HepG2 (cell line): ENCODE measurements at regions not wholly inside any gene's neighbourhood (a gene's known extent, or its start where the extent isn't known, plus 50 kb on each side); places are given as distances from the start of the nearest gene placed in this dataset.

Experiments
- ATAC-seq: fragments of 200-7000 bp; cut with Tn5 transposase; 3 replicates; pipeline ENCODE4 v1.9.1; 2020; ENCODE audit warnings: mild to moderate bottlenecking, moderate library complexity
- BruUV-seq: library from RNA; stranded (reverse); fragments of 400-500 nt; replicated peaks from 2 replicates; lab custom pipeline; 2021; lab: Mats Ljungman, UMichigan
- CTCF ChIA-PET: fragments of 300-600 bp; formaldehyde crosslinking; extraction: SDS; loops from one replicate; lab custom pipeline; 2021; ENCODE audit warnings: low total read pairs, inconsistent platforms, low intra/inter-chr PET ratio; lab: Yijun Ruan, JAX
- POLR2A ChIA-PET: fragments of 350-600 bp; sonication (Branson Sonifier 250); formaldehyde crosslinking; loops from one replicate; lab custom pipeline; 2020; ENCODE audit warnings: antibody characterized with exemption, inconsistent platforms; lab: Yijun Ruan, JAX
- DNase-seq: peaks from one replicate; pipeline ENCODE4 v3.0.0-alpha.2; 2015; ENCODE audit warnings: low spot score
- FAIRE-seq: peaks from 3 replicates; lab custom pipeline; 2011; peaks lifted over from hg19 to GRCh38; lab: Jason Lieb, UNC
- H2AFZ ChIP-seq: one replicate; pipeline ENCODE4 v1.6.1; 2011; ENCODE audit warnings: low read length, inconsistent platforms
- H3K27ac ChIP-seq: fragments of 300-600 bp; 3 replicates; pipeline ENCODE4 v1.8.0; 2011; ENCODE audit warnings: mixed run types, mild to moderate bottlenecking, mixed read lengths, low read length, inconsistent platforms; ENCODE audit not compliant: insufficient read depth; ENCODE audit errors: extremely low read length
- H3K27me3 ChIP-seq, 2 experiments: fragments of 200-600 bp in 1 of 2; 2 replicates in 1 of 2; 3 replicates in 1 of 2; pipeline versions ENCODE4 v1.6.0 to v1.8.0; 2011; ENCODE audit warnings: low read length in 2 of 2, mild to moderate bottlenecking in 2 of 2, moderate library complexity in 2 of 2, inconsistent platforms in 1 of 2; ENCODE audit not compliant: insufficient read depth in 2 of 2, control insufficient read depth in 1 of 2
- H3K36me3 ChIP-seq, 2 experiments: fragments of 200-600 bp in 1 of 2; replicated peaks in 1 of 2; 2 replicates in 1 of 2; 3 replicates in 1 of 2; pipeline versions ENCODE4 v1.5.1 to v1.8.0; 2011; ENCODE audit warnings: low read length in 2 of 2, inconsistent platforms in 1 of 2; ENCODE audit not compliant: insufficient read depth in 2 of 2, control insufficient read depth in 1 of 2
- H3K4me1 ChIP-seq: 2 replicates; pipeline ENCODE4 v1.5.1; 2012; ENCODE audit warnings: low read length, inconsistent platforms; ENCODE audit not compliant: insufficient read depth
- H3K4me2 ChIP-seq: 2 replicates; pipeline ENCODE4 v1.6.0; 2011; ENCODE audit warnings: low read depth, low read length, inconsistent platforms
- H3K4me3 ChIP-seq, 3 experiments: fragments of 200-600 bp in 1 of 3; sonication (generic), shearing (Covaris generic) in 1 of 3; replicated peaks in 1 of 3; 2 replicates each; pipeline ENCODE4 v1.5.1; 2011 to 2016; ENCODE audit warnings: low read length in 3 of 3, inconsistent platforms in 2 of 3, low read depth in 2 of 3, mild to moderate bottlenecking in 2 of 3, control low read depth in 1 of 3, mixed read lengths in 1 of 3; ENCODE audit not compliant: insufficient read depth in 1 of 3
- H3K79me2 ChIP-seq: one replicate; pipeline ENCODE4 v1.6.1; 2011; ENCODE audit warnings: low read length, inconsistent platforms; ENCODE audit not compliant: insufficient read depth
- H3K9ac ChIP-seq: 2 replicates; pipeline ENCODE4 v1.6.0; 2011; ENCODE audit warnings: mild to moderate bottlenecking, low read depth, low read length, inconsistent platforms; ENCODE audit not compliant: insufficient read depth
- H3K9me3 ChIP-seq: 2 replicates; pipeline ENCODE4 v1.5.1; 2012; ENCODE audit warnings: mild to moderate bottlenecking, low read length
- H4K20me1 ChIP-seq: 2 replicates; pipeline ENCODE4 v1.6.0; 2011; ENCODE audit warnings: inconsistent platforms, mild to moderate bottlenecking, low read length, moderate library complexity; ENCODE audit not compliant: insufficient read depth
- ELF1 ChIP-seq: sonication (generic); formaldehyde crosslinking; IDR thresholded peaks from 2 replicates; pipeline ENCODE4 v1.4.0; 2020; ENCODE audit warnings: missing genetic modification reagents
- FOXK1 ChIP-seq: sonication (generic); formaldehyde crosslinking; IDR thresholded peaks from 2 replicates; pipeline ENCODE4 v1.4.0; 2020; ENCODE audit warnings: low read depth, missing genetic modification reagents, borderline replicate concordance
- MBD4 ChIP-seq: IDR thresholded peaks from 2 replicates; pipeline ENCODE4 v1.6.1; 2012; ENCODE audit warnings: low read length, inconsistent platforms, borderline replicate concordance
- NFE2L2 ChIP-seq: fragments of 150-350 bp; IDR thresholded peaks from 2 replicates; pipeline ENCODE4 v1.6.1; 2014; ENCODE audit warnings: low read length
- PHF21A ChIP-seq: sonication (generic); formaldehyde crosslinking; IDR thresholded peaks from 2 replicates; pipeline ENCODE4 v1.5.0; 2020; ENCODE audit warnings: mild to moderate bottlenecking, missing genetic modification reagents
- TBP ChIP-seq: sonication (generic); formaldehyde crosslinking; IDR thresholded peaks from 2 replicates; pipeline ENCODE4 v1.5.0; 2020; ENCODE audit warnings: missing genetic modification reagents
- ZNF234 ChIP-seq: sonication (generic); formaldehyde crosslinking; conservative IDR thresholded peaks from 2 replicates; pipeline ENCODE4 v1.5.1; 2020; ENCODE audit warnings: mild to moderate bottlenecking, missing genetic modification reagents
- ZNF552 ChIP-seq: sonication (generic); formaldehyde crosslinking; IDR thresholded peaks from 2 replicates; pipeline ENCODE4 v1.9.0; 2022; ENCODE audit warnings: missing genetic modification reagents, mild to moderate bottlenecking, borderline replicate concordance
- WGBS: methylation state at CpG from one replicate; pipeline ENCODE4 v1.1.6; 2017; ENCODE audit warnings: low lambda C conversion rate; 5-methylcytosine and 5-hydroxymethylcytosine counted together
- in situ Hi-C: cut with HindIII; loops from 2 replicates; pipeline ENCODE4 v1.10.0; 2017; ENCODE audit warnings: low pct_unique_long_range_greater_than_20kb; ENCODE audit not compliant: extremely low pct_ligation_motif_present
- intact Hi-C: fragments of 100-400 bp; cut with micrococcal nuclease; formaldehyde crosslinking; loops from one replicate; pipeline ENCODE4 v1.10.0; 2022; ENCODE audit not compliant: unreplicated experiment
- TF ChIP-seq, protein P1 (sequence below): IDR thresholded peaks from 2 replicates; pipeline ENCODE4 v1.6.1; 2016; ENCODE audit warnings: mild to moderate bottlenecking

DNA sequence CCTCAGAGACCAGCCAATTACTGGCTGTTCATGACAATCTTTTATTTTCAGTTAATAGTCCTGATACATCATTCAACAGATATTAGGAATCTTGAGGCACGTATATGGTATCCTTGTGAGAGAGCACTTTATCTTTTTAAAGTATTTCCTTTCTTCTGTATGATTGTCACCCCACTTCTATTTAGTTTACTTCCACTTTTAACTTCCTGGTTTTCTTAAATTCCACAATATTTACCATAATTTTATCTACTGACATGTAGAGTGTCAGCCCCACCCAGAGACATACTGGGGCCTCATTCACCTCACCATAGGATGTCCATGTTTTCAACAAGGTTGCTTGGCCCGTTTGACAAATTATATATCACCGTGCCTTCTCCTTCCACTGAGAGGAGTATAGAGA is 182.9 kb upstream of the ID2 start:
- H3K9me3 ChIP-seq, result no peaks in the 10 kb centered on the region
- no peak for TF ChIP-seq ZNF234 (CRISPR knock-in tag)
- TF ChIP-seq, protein P1, sequence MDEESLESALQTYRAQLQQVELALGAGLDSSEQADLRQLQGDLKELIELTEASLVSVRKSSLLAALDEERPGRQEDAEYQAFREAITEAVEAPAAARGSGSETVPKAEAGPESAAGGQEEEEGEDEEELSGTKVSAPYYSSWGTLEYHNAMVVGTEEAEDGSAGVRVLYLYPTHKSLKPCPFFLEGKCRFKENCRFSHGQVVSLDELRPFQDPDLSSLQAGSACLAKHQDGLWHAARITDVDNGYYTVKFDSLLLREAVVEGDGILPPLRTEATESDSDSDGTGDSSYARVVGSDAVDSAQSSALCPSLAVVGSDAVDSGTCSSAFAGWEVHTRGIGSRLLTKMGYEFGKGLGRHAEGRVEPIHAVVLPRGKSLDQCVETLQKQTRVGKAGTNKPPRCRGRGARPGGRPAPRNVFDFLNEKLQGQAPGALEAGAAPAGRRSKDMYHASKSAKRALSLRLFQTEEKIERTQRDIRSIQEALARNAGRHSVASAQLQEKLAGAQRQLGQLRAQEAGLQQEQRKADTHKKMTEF (CRISPR knock-in tag), result no peak
- TF ChIP-seq ELF1 (CRISPR knock-in tag), result no peak
- TF ChIP-seq ZNF552 (CRISPR knock-in tag), result no peak
- H3K4me1 ChIP-seq, result peaks cover 29% of the 10 kb centered on the region
- DNase-seq (no peak), FAIRE-seq (no peak), ATAC-seq (no peak)
- 62% methylated on average over 3 of the region's 3 CpGs for WGBS
- POLR2A ChIA-PET, result no interaction called here
- H3K4me3 ChIP-seq, result no peak overlapping the region
- no peak overlapping the region for H3K9ac ChIP-seq
- no peak overlapping the region for H3K27ac ChIP-seq
- no peak overlapping the region for H2AFZ ChIP-seq
- BruUV-seq, result no TSS peak
- H4K20me1 ChIP-seq, result no peaks in the 10 kb centered on the region
- peaks cover 7 to 66% of the 10 kb centered on the region in 2 experiments; a peak in 3 of 5 replicates for H3K27me3 ChIP-seq
- intact Hi-C loops, result no loop called here
- CTCF ChIA-PET, result no interaction called here
- no peaks in the 10 kb centered on the region for H3K36me3 ChIP-seq
- in situ Hi-C loops, result no loop called here
- no peak overlapping the region for H3K4me2 ChIP-seq
- no peaks in the 10 kb centered on the region for H3K79me2 ChIP-seq

DNA sequence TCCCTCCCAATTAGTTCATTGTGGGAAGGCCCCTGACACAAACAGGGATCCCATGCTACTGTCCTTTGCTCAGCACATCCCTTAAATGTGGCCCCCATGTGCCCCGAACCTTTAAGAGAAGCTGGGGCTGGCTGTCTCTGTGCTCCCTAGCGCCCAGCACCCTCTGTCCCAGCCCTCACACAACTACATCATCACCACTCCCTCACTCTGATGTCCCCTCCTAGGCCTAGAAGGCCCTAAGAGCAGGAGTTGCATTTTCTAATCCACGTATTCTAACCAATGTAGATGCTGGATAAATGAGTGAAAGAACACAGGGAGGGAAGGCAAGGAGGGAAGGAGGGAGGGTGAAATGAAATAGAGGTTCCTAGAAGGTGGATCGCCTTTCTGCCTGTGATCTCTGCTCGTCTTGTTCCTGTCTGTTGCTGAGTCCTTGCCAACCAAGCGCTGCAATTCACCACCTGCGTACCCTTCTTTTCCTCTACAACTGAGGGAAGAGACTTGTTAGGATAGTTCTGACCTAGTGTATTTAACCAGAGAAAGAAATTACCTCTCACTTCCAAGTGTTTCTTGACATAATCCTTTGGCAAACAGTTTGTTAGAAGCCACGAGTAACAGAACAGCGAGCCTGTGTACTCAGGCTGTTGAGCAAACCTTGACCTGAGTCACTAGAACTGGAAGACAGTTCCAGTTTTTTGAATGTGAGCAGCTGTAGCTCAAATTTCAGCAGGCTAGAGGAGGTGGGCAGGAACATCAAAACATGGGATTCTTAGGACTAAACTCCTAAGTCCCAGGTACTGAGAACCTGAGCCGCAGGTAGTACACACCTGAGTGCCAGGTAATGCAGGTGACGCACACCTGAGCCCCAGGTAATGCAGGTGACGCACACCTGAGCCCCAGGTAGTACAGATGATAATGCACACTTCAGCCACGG is 181.5 kb upstream of the ID2 start:
- 13% methylated on average over 13 of the region's 13 CpGs for WGBS
- no peaks in the 10 kb centered on the region for H4K20me1 ChIP-seq
- no peak overlapping the region for H3K9ac ChIP-seq
- ATAC-seq, result peak; percentile 86
- no TSS peak for BruUV-seq
- H3K79me2 ChIP-seq, result no peaks in the 10 kb centered on the region
- no peak overlapping the region for H2AFZ ChIP-seq
- H3K4me3 ChIP-seq, result no peak overlapping the region
- CTCF ChIA-PET, result no interaction called here
- peak; percentile 75 for DNase-seq
- H3K4me2 ChIP-seq, result peak overlapping the region; percentile 14
- no peaks in the 10 kb centered on the region for H3K36me3 ChIP-seq
- in situ Hi-C loops (no loop called here), intact Hi-C loops (loop anchor here (5.0 kb wide), 1 partner anchor 88 kb away; no protein-coding TSS in a partner anchor)
- H3K9me3 ChIP-seq, result no peaks in the 10 kb centered on the region
- peaks cover 7 to 58% of the 10 kb centered on the region in 2 experiments; a peak in 3 of 5 replicates for H3K27me3 ChIP-seq
- peak; percentile 85 for FAIRE-seq
- peaks cover 20% of the 10 kb centered on the region for H3K4me1 ChIP-seq
- POLR2A ChIA-PET, result interaction anchor here (1.1 kb wide), 1 partner anchor 181 kb away, joined by 7 read pairs; the partner anchor contains the start of gene ID2
- no peak overlapping the region for H3K27ac ChIP-seq
- no peak for TF ChIP-seq MBD4
- peak; percentile 57; the same call in 1 of the 2 replicates for TF ChIP-seq FOXK1 (CRISPR knock-in tag)
- TF ChIP-seq PHF21A (CRISPR knock-in tag), result no peak
- no peak for TF ChIP-seq TBP
- TF ChIP-seq NFE2L2, result no peak
